ENCODE measurements at regions not wholly inside any gene's neighbourhood (a gene's known extent, or its start where the extent isn't known, plus 50 kb on each side); places are given as distances from the start of the nearest gene placed in this dataset.
"Not testable (repeated sequence)": the region's sequence is repeated elsewhere in the genome, so short reads cannot be mapped to it uniquely, and the experiment has no call there.

GRCh38 chr10:37067576-37067975, 57.8 kb upstream of the ANKRD30A start:
- H3K4me1 ChIP-seq (ENCODE audit: control insufficient read depth, insufficient read depth, low read length) = no peaks in the 10 kb centered on the region
- no peak overlapping the region for H3K4me3 ChIP-seq (ENCODE audit: low read length)
- no peaks in the 10 kb centered on the region for H3K36me3 ChIP-seq (ENCODE audit: control insufficient read depth, insufficient read depth, low read length)
- no peak overlapping the region for H3K9ac ChIP-seq (ENCODE audit: low read length)
- H3K27ac ChIP-seq (ENCODE audit: low read depth, low read length) = no peak overlapping the region
- no peaks in the 10 kb centered on the region for H3K27me3 ChIP-seq (ENCODE audit: control insufficient read depth, insufficient read depth, low read length)

GRCh38 chr10:37062296-37062695, 63.1 kb upstream of the ANKRD30A start:
- H3K4me3 ChIP-seq (ENCODE audit: low read length); H3K27me3 ChIP-seq (ENCODE audit: control insufficient read depth, insufficient read depth, low read length); H3K36me3 ChIP-seq (ENCODE audit: control insufficient read depth, insufficient read depth, low read length); H3K27ac ChIP-seq (ENCODE audit: low read depth, low read length); H3K9ac ChIP-seq (ENCODE audit: low read length); H3K4me1 ChIP-seq (ENCODE audit: control insufficient read depth, insufficient read depth, low read length): not testable (repeated sequence)

- H3K4me3 ChIP-seq (ENCODE audit: low read length) = no peak overlapping the region
- no peak overlapping the region for H3K27ac ChIP-seq (ENCODE audit: low read depth, low read length)
- H3K9ac ChIP-seq (ENCODE audit: low read length) = no peak overlapping the region
- no peaks in the 10 kb centered on the region for H3K27me3 ChIP-seq (ENCODE audit: control insufficient read depth, insufficient read depth, low read length)
- H3K4me1 ChIP-seq (ENCODE audit: control insufficient read depth, insufficient read depth, low read length) = no peaks in the 10 kb centered on the region
- H3K36me3 ChIP-seq (ENCODE audit: control insufficient read depth, insufficient read depth, low read length) = no peaks in the 10 kb centered on the region
Observed at GRCh38 chr10:37057261-37057660, 68.1 kb upstream of the ANKRD30A start.

GRCh38 chr10:37053476-37053875, 71.9 kb upstream of the ANKRD30A start:
- H3K4me1 ChIP-seq (ENCODE audit: control insufficient read depth, insufficient read depth, low read length) = no peaks in the 10 kb centered on the region
- H3K4me3 ChIP-seq (ENCODE audit: low read length) = no peak overlapping the region
- H3K9ac ChIP-seq (ENCODE audit: low read length) = no peak overlapping the region
- H3K27ac ChIP-seq (ENCODE audit: low read depth, low read length) = no peak overlapping the region
- no peaks in the 10 kb centered on the region for H3K27me3 ChIP-seq (ENCODE audit: control insufficient read depth, insufficient read depth, low read length)
- H3K36me3 ChIP-seq (ENCODE audit: control insufficient read depth, insufficient read depth, low read length) = no peaks in the 10 kb centered on the region

GRCh38 chr10:37049982-37050381, 75.4 kb upstream of the ANKRD30A start:
- not testable (repeated sequence) for H3K4me1 ChIP-seq (ENCODE audit: control insufficient read depth, insufficient read depth, low read length); H3K4me3 ChIP-seq (ENCODE audit: low read length); H3K27me3 ChIP-seq (ENCODE audit: control insufficient read depth, insufficient read depth, low read length); H3K9ac ChIP-seq (ENCODE audit: low read length); H3K36me3 ChIP-seq (ENCODE audit: control insufficient read depth, insufficient read depth, low read length); H3K27ac ChIP-seq (ENCODE audit: low read depth, low read length)

GRCh38 chr10:37044319-37044718, 81.1 kb upstream of the ANKRD30A start:
- H3K4me1 ChIP-seq (ENCODE audit: control insufficient read depth, insufficient read depth, low read length); H3K9ac ChIP-seq (ENCODE audit: low read length); H3K4me3 ChIP-seq (ENCODE audit: low read length); H3K27ac ChIP-seq (ENCODE audit: low read depth, low read length); H3K36me3 ChIP-seq (ENCODE audit: control insufficient read depth, insufficient read depth, low read length); H3K27me3 ChIP-seq (ENCODE audit: control insufficient read depth, insufficient read depth, low read length): not testable (repeated sequence)

GRCh38 chr10:37035853-37036252, 89.5 kb upstream of the ANKRD30A start:
- H3K4me3 ChIP-seq (ENCODE audit: low read length) = no peak overlapping the region
- H3K27ac ChIP-seq (ENCODE audit: low read depth, low read length) = no peak overlapping the region
- no peaks in the 10 kb centered on the region for H3K36me3 ChIP-seq (ENCODE audit: control insufficient read depth, insufficient read depth, low read length)
- no peak overlapping the region for H3K9ac ChIP-seq (ENCODE audit: low read length)
- no peaks in the 10 kb centered on the region for H3K4me1 ChIP-seq (ENCODE audit: control insufficient read depth, insufficient read depth, low read length)
- no peaks in the 10 kb centered on the region for H3K27me3 ChIP-seq (ENCODE audit: control insufficient read depth, insufficient read depth, low read length)

- Histone ChIP-seq H3K27me3 (ENCODE audit: control insufficient read depth, insufficient read depth, low read length) (no peaks in the 10 kb centered on the region), H3K4me1 (ENCODE audit: control insufficient read depth, insufficient read depth, low read length) (peaks cover 17% of the 10 kb centered on the region), H3K36me3 (ENCODE audit: control insufficient read depth, insufficient read depth, low read length) (no peaks in the 10 kb centered on the region), H3K9ac (ENCODE audit: low read length) (no peak overlapping the region), H3K4me3 (ENCODE audit: low read length) (no peak overlapping the region), H3K27ac (ENCODE audit: low read depth, low read length) (peak overlapping the region; percentile 51)
Observed at GRCh38 chr10:37015498-37015897, 109.9 kb upstream of the ANKRD30A start.

GRCh38 chr10:37010741-37011140, 114.7 kb upstream of the ANKRD30A start:
- Histone ChIP-seq H3K27me3 (ENCODE audit: control insufficient read depth, insufficient read depth, low read length) (no peaks in the 10 kb centered on the region), H3K27ac (ENCODE audit: low read depth, low read length) (no peak overlapping the region), H3K36me3 (ENCODE audit: control insufficient read depth, insufficient read depth, low read length) (no peaks in the 10 kb centered on the region), H3K9ac (ENCODE audit: low read length) (no peak overlapping the region), H3K4me3 (ENCODE audit: low read length) (no peak overlapping the region), H3K4me1 (ENCODE audit: control insufficient read depth, insufficient read depth, low read length) (peaks cover 7% of the 10 kb centered on the region)

GRCh38 chr10:37008276-37008675, 117.1 kb upstream of the ANKRD30A start:
- not testable (repeated sequence) for H3K9ac ChIP-seq (ENCODE audit: low read length); H3K27me3 ChIP-seq (ENCODE audit: control insufficient read depth, insufficient read depth, low read length); H3K4me1 ChIP-seq (ENCODE audit: control insufficient read depth, insufficient read depth, low read length); H3K4me3 ChIP-seq (ENCODE audit: low read length); H3K27ac ChIP-seq (ENCODE audit: low read depth, low read length); H3K36me3 ChIP-seq (ENCODE audit: control insufficient read depth, insufficient read depth, low read length)

- no peak overlapping the region for H3K9ac ChIP-seq (ENCODE audit: low read length)
- no peak overlapping the region for H3K4me3 ChIP-seq (ENCODE audit: low read length)
- no peaks in the 10 kb centered on the region for H3K4me1 ChIP-seq (ENCODE audit: control insufficient read depth, insufficient read depth, low read length)
- no peak overlapping the region for H3K27ac ChIP-seq (ENCODE audit: low read depth, low read length)
- no peaks in the 10 kb centered on the region for H3K27me3 ChIP-seq (ENCODE audit: control insufficient read depth, insufficient read depth, low read length)
- H3K36me3 ChIP-seq (ENCODE audit: control insufficient read depth, insufficient read depth, low read length) = no peaks in the 10 kb centered on the region
Observed at GRCh38 chr10:37003126-37003525, 122.3 kb upstream of the ANKRD30A start.

- H3K36me3 ChIP-seq (ENCODE audit: control insufficient read depth, insufficient read depth, low read length); H3K27ac ChIP-seq (ENCODE audit: low read depth, low read length); H3K9ac ChIP-seq (ENCODE audit: low read length); H3K4me3 ChIP-seq (ENCODE audit: low read length); H3K27me3 ChIP-seq (ENCODE audit: control insufficient read depth, insufficient read depth, low read length); H3K4me1 ChIP-seq (ENCODE audit: control insufficient read depth, insufficient read depth, low read length): not testable (repeated sequence)
Observed at GRCh38 chr10:36995806-36996205, 129.6 kb upstream of the ANKRD30A start.

GRCh38 chr10:36994886-36995285, 130.5 kb upstream of the ANKRD30A start:
- H3K36me3 ChIP-seq (ENCODE audit: control insufficient read depth, insufficient read depth, low read length) = no peaks in the 10 kb centered on the region
- H3K27ac ChIP-seq (ENCODE audit: low read depth, low read length) = no peak overlapping the region
- no peak overlapping the region for H3K9ac ChIP-seq (ENCODE audit: low read length)
- H3K4me1 ChIP-seq (ENCODE audit: control insufficient read depth, insufficient read depth, low read length) = no peaks in the 10 kb centered on the region
- no peak overlapping the region for H3K4me3 ChIP-seq (ENCODE audit: low read length)
- H3K27me3 ChIP-seq (ENCODE audit: control insufficient read depth, insufficient read depth, low read length) = no peaks in the 10 kb centered on the region

GRCh38 chr10:36989233-36989632, 136.2 kb upstream of the ANKRD30A start:
- Histone ChIP-seq H3K36me3 (ENCODE audit: control insufficient read depth, insufficient read depth, low read length) (no peaks in the 10 kb centered on the region), H3K4me1 (ENCODE audit: control insufficient read depth, insufficient read depth, low read length) (no peaks in the 10 kb centered on the region), H3K27ac (ENCODE audit: low read depth, low read length) (no peak overlapping the region), H3K27me3 (ENCODE audit: control insufficient read depth, insufficient read depth, low read length) (no peaks in the 10 kb centered on the region), H3K9ac (ENCODE audit: low read length) (no peak overlapping the region), H3K4me3 (ENCODE audit: low read length) (no peak overlapping the region)

All from rectal smooth muscle tissue (tissue), 1 donor.